H9 (cell line): ENCODE measurements at regions not wholly inside any gene's neighbourhood (a gene's known extent, or its start where the extent isn't known, plus 50 kb on each side); places are given as distances from the start of the nearest gene placed in this dataset.
A peak's percentile ranks its signal among the peaks of the same experiment; 100 is the strongest.

Source experiments
- DNase-seq: peaks from one replicate; pipeline ENCODE4 v3.0.0-alpha.2; 2017
- H2AFZ ChIP-seq: one replicate; pipeline ENCODE4 v1.6.1; 2013; ENCODE audit warnings: mild to moderate bottlenecking, low read length, control low read depth, moderate library complexity
- H2AK5ac ChIP-seq: 2 replicates; pipeline ENCODE4 v1.6.1; 2013; ENCODE audit warnings: low read length, control low read depth, mixed read lengths; ENCODE audit not compliant: insufficient read length
- H2BK120ac ChIP-seq: one replicate; pipeline ENCODE4 v1.6.1; 2013; ENCODE audit warnings: low read depth, mild to moderate bottlenecking, low read length, control low read depth, inconsistent platforms; ENCODE audit not compliant: poor library complexity, severe bottlenecking
- H2BK12ac ChIP-seq: 2 replicates; pipeline ENCODE4 v1.6.1; 2013; ENCODE audit warnings: low read length, control low read depth, mixed read lengths, low read depth; ENCODE audit not compliant: insufficient read length
- H2BK15ac ChIP-seq: 2 replicates; pipeline ENCODE4 v1.6.1; 2013; ENCODE audit warnings: low read depth, low read length, control low read depth
- H2BK20ac ChIP-seq: one replicate; pipeline ENCODE4 v1.6.1; 2013; ENCODE audit warnings: low read depth, mild to moderate bottlenecking, low read length, control low read depth, inconsistent platforms; ENCODE audit not compliant: poor library complexity, severe bottlenecking
- H2BK5ac ChIP-seq: 2 replicates; pipeline ENCODE4 v1.6.1; 2013; ENCODE audit warnings: low read length, control low read depth, mixed read lengths; ENCODE audit not compliant: insufficient read length
- H3K14ac ChIP-seq: 2 replicates; pipeline ENCODE4 v1.6.1; 2013; ENCODE audit warnings: low read length, control low read depth; ENCODE audit not compliant: insufficient read depth
- H3K18ac ChIP-seq: 2 replicates; pipeline ENCODE4 v1.6.1; 2013; ENCODE audit warnings: low read depth, mild to moderate bottlenecking, mixed read lengths, low read length, control low read depth; ENCODE audit not compliant: insufficient read length
- H3K23ac ChIP-seq: 2 replicates; pipeline ENCODE4 v1.6.1; 2013; ENCODE audit warnings: low read length, control low read depth, mixed read lengths, low read depth; ENCODE audit not compliant: insufficient read length
- H3K23me2 ChIP-seq: 2 replicates; pipeline ENCODE4 v1.6.1; 2013; ENCODE audit warnings: low read depth, mild to moderate bottlenecking, mixed read lengths, low read length, control low read depth; ENCODE audit not compliant: insufficient read length, poor library complexity, severe bottlenecking
- H3K27ac ChIP-seq: 2 replicates; pipeline ENCODE4 v1.5.1; 2013; ENCODE audit warnings: low read length, control low read depth, mixed read lengths, low read depth; ENCODE audit not compliant: insufficient read length
- H3K27me3 ChIP-seq: 2 replicates; pipeline ENCODE4 v1.6.1; 2013; ENCODE audit warnings: low read length, control low read depth, inconsistent platforms; ENCODE audit not compliant: insufficient read depth
- H3K4ac ChIP-seq: 2 replicates; pipeline ENCODE4 v1.6.1; 2013; ENCODE audit warnings: low read depth, mild to moderate bottlenecking, control low read depth, inconsistent platforms, low read length, moderate library complexity
- H3K4me1 ChIP-seq: 2 replicates; pipeline ENCODE4 v1.6.1; 2013; ENCODE audit warnings: low read length, control low read depth, inconsistent platforms; ENCODE audit not compliant: insufficient read depth
- H3K4me2 ChIP-seq: 2 replicates; pipeline ENCODE4 v1.6.1; 2013; ENCODE audit warnings: low read length, control low read depth, mixed read lengths; ENCODE audit not compliant: insufficient read length, insufficient read depth
- H3K56ac ChIP-seq: 2 replicates; pipeline ENCODE4 v1.6.1; 2013; ENCODE audit warnings: low read depth, mild to moderate bottlenecking, mixed read lengths, low read length, control low read depth; ENCODE audit not compliant: insufficient read length
- H3K79me1 ChIP-seq: 2 replicates; pipeline ENCODE4 v1.6.1; 2013; ENCODE audit warnings: low read depth, mild to moderate bottlenecking, moderate library complexity, low read length, control low read depth, inconsistent platforms; ENCODE audit not compliant: insufficient read depth, poor library complexity, severe bottlenecking
- H3K79me2 ChIP-seq: 2 replicates; pipeline ENCODE4 v1.6.1; 2013; ENCODE audit warnings: low read length, control low read depth, inconsistent platforms; ENCODE audit not compliant: insufficient read depth
- H3K9ac ChIP-seq: 2 replicates; pipeline ENCODE4 v1.6.1; 2013; ENCODE audit warnings: low read length, control low read depth, mixed read lengths; ENCODE audit not compliant: insufficient read length; ENCODE audit errors: extremely low read depth
- H3K9me3 ChIP-seq: one replicate; pipeline ENCODE4 v1.6.1; 2013; ENCODE audit warnings: low read depth, low read length, inconsistent platforms; ENCODE audit not compliant: control insufficient read depth
- H3T11ph ChIP-seq: one replicate; pipeline ENCODE4 v1.6.1; 2013; ENCODE audit warnings: mild to moderate bottlenecking, low read length, control low read depth, inconsistent platforms
- H4K20me1 ChIP-seq: one replicate; pipeline ENCODE4 v1.6.1; 2013; ENCODE audit not compliant: control insufficient read depth, insufficient read length, insufficient read depth
- H4K5ac ChIP-seq: 2 replicates; pipeline ENCODE4 v1.6.1; 2013; ENCODE audit warnings: low read depth, mild to moderate bottlenecking, mixed read lengths, low read length, control low read depth; ENCODE audit not compliant: insufficient read length
- H4K8ac ChIP-seq: replicated peaks from 2 replicates; pipeline ENCODE4 v1.6.1; 2013; ENCODE audit warnings: low read length, control low read depth, mixed read lengths, low read depth; ENCODE audit not compliant: insufficient read length
- H4K91ac ChIP-seq: 2 replicates; pipeline ENCODE4 v1.6.1; 2013; ENCODE audit warnings: low read depth, mild to moderate bottlenecking, moderate library complexity, mixed read lengths, low read length, control low read depth; ENCODE audit not compliant: insufficient read length
- H3K27ac Mint-ChIP-seq, 3 experiments: 2 replicates in 2 of 3; 3 replicates in 1 of 3; pipeline ENCODE4 v1.8.0; 2020 to 2021; ENCODE audit warnings: mixed read lengths in 3 of 3, mild to moderate bottlenecking in 1 of 3, moderate library complexity in 1 of 3
- H3K27me3 Mint-ChIP-seq: 2 replicates; pipeline ENCODE4 v1.8.0; 2021; ENCODE audit warnings: low read depth, mild to moderate bottlenecking, moderate library complexity, mixed read lengths
- H3K36me3 Mint-ChIP-seq, 3 experiments: 2 replicates in 2 of 3; 3 replicates in 1 of 3; pipeline ENCODE4 v1.8.0; 2020 to 2021; ENCODE audit warnings: low read depth in 3 of 3, mixed read lengths in 3 of 3; ENCODE audit not compliant: insufficient read depth in 1 of 3
- H3K4me1 Mint-ChIP-seq, 2 experiments: 2 replicates each; pipeline ENCODE4 v1.8.0; 2020; ENCODE audit warnings: mixed read lengths in 2 of 2
- H3K4me3 Mint-ChIP-seq, 2 experiments: 2 replicates in 1 of 2; 3 replicates in 1 of 2; pipeline ENCODE4 v1.8.0; 2020 to 2021; ENCODE audit warnings: mild to moderate bottlenecking in 2 of 2, mixed read lengths in 2 of 2, moderate library complexity in 1 of 2
- H3K9me3 Mint-ChIP-seq, 2 experiments: 2 replicates in 1 of 2; 3 replicates in 1 of 2; pipeline ENCODE4 v1.8.0; 2020; ENCODE audit warnings: mild to moderate bottlenecking in 2 of 2, mixed read lengths in 2 of 2, moderate library complexity in 1 of 2
- CTCF ChIP-seq: fragments of 200-600 bp; sonication (generic); conservative IDR thresholded peaks from 3 replicates; pipeline ENCODE4 v1.8.0; 2021; ENCODE audit warnings: antibody characterized with exemption, mild to moderate bottlenecking
- WGBS: extraction: QIAGEN DNeasy Blood & Tissue Kit; methylation state at CpG from one replicate; pipeline ENCODE4 v1.1.7; 2013; ENCODE audit warnings: missing lambda C conversion rate, low lambda C conversion rate, mixed read lengths; ENCODE audit not compliant: insufficient read length; ENCODE audit errors: extremely low coverage; 5-methylcytosine and 5-hydroxymethylcytosine counted together

- Mint-ChIP-seq H3K4me1 (peaks cover 3 to 6% of the 10 kb centered on the region in 2 experiments; a peak in 3 of 4 replicates), H3K27me3 (peaks cover 2% of the 10 kb centered on the region), H3K9me3 (peaks cover 2 to 4% of the 10 kb centered on the region in 2 experiments; a peak in 1 of 5 replicates), H3K4me3 (no peak overlapping the region), H3K36me3 (no peaks in the 10 kb centered on the region; a peak in 1 of 7 replicates), H3K27ac (no peak overlapping the region)
- Histone ChIP-seq H2BK5ac (no peak overlapping the region), H2AFZ (no peak overlapping the region), H3K79me2 (no peaks in the 10 kb centered on the region), H3K56ac (no peak overlapping the region), H3K9ac (no peak overlapping the region), H3K79me1 (no peaks in the 10 kb centered on the region), H2AK5ac (no peak overlapping the region), H4K5ac (no peak overlapping the region), H2BK12ac (no peak overlapping the region), H2BK120ac (no peak overlapping the region), H3K4ac (no peak overlapping the region), H3K4me1 (no peaks in the 10 kb centered on the region), H4K8ac (no peak overlapping the region), H3K18ac (peak overlapping the region; percentile 54), H3T11ph (no peak overlapping the region), H4K91ac (no peak overlapping the region), H3K23me2 (no peaks in the 10 kb centered on the region), H4K20me1 (no peaks in the 10 kb centered on the region), H3K23ac (no peak overlapping the region), H3K27me3 (no peaks in the 10 kb centered on the region), H3K9me3 (no peaks in the 10 kb centered on the region), H3K14ac (no peak overlapping the region), H3K4me2 (no peak overlapping the region), H3K27ac (no peak overlapping the region), H2BK15ac (no peak overlapping the region), H2BK20ac (no peak overlapping the region)
- TF ChIP-seq CTCF, result no peak
- no peak for DNase-seq
- no CpG with 5 or more reads among the region's 3 CpGs for WGBS
These were observed 161.4 kb upstream of the MPHOSPH6 start for GRCh38 chr16:82331397-82331796.
